ENCODE measurements at regions not wholly inside any gene's neighbourhood (a gene's known extent, or its start where the extent isn't known, plus 50 kb on each side); places are given as distances from the start of the nearest gene placed in this dataset.

DNA sequence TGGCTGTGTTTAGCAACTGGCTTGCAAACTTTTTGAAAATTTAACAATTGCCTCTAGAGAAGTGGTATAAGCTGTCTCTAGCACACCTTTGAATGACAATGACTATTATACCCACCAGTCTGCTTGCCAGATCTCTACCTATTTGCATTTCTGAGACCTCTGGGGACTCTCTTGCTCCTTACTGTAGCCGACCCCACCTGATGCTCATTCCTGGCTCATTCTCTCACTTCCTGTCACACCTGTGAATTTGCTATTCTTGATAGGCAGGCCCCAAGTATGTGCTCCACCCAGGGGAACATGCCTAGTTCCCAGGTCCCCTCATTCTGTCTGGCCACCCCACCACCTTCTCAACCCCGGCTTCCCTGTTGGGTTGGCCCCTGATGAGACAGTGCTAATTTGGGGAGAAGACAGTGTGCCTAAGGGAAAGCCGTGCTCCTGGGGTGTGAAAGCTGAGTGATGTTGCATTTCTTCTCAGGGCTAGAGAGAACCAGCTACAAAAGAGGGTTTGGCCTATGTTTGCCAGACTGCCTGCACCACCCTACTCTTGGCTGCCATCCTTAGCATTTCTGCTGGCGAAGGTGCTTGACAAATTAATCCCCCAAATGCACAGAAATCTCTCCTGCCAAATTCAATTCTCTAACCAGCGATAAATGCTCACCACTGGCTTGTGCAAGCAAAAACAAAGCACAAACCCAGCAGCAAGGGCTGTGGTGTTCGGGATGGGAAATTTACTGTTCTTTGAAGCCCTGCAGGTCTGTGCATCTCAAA, 138.2 kb downstream of the RPS24 start:
- no peak for TF ChIP-seq ZNF274 (IDR thresholded peaks at IDR 0.05; ENCODE audit: low read depth, low read length)

GRCh38 chr10:78173360-78174015, 139.8 kb downstream of the RPS24 start:
- no peak overlapping the region for H3K4me3 ChIP-seq (ENCODE audit: low read length)
- no peak for TF ChIP-seq ZNF274 (IDR thresholded peaks at IDR 0.05; ENCODE audit: low read depth, low read length)

More for the DNA sequence above, 138.2 kb downstream of the RPS24 start:
- H3K4me3 ChIP-seq (ENCODE audit: low read length): no peak overlapping the region

- H3K4me3 ChIP-seq (ENCODE audit: low read length): no peak overlapping the region
- TF ChIP-seq ZNF274 (IDR thresholded peaks at IDR 0.05; ENCODE audit: low read depth, low read length): no peak
These were observed 141.9 kb downstream of the RPS24 start for GRCh38 chr10:78175444-78176015.

GRCh38 chr10:78176320-78177317, 143.0 kb downstream of the RPS24 start:
- no peak for TF ChIP-seq ZNF274 (IDR thresholded peaks at IDR 0.05; ENCODE audit: low read depth, low read length)
- H3K4me3 ChIP-seq (ENCODE audit: low read length): no peak overlapping the region

DNA sequence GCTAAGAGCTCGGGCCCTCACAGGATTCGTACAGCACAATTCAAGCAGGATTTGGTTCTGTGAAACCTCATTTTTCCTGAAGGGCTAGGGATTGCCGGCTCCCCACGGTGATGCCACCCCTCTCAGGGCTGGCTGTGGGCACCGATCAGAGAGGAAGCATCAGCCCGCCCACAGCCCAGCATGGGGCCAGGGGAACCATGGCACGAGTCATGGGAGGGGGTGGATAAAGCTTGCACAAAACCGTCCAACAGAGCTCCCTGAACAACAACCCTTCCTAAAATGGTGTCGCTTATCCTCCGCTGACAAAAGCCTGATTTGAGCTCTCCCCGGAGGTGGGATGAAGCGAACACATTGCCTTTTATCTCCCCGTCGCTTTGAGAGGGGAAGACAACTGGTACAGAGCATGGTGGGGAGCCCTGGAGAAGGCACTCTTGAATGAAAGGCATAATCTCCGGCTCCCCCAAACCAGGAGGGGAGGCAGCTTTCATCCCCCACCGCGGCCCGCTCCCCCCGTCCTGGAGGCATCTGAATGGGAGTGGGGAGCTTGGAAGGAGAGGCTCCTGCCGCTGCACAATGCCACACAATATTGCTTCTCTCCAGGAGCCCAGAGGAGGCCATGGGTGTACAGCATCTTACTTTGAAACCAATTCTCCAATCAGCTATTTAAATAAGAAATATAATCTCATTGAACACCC, 144.0 kb downstream of the RPS24 start:
- no peak overlapping the region for H3K4me3 ChIP-seq (ENCODE audit: low read length)
- TF ChIP-seq ZNF274 (IDR thresholded peaks at IDR 0.05; ENCODE audit: low read depth, low read length): no peak

DNA sequence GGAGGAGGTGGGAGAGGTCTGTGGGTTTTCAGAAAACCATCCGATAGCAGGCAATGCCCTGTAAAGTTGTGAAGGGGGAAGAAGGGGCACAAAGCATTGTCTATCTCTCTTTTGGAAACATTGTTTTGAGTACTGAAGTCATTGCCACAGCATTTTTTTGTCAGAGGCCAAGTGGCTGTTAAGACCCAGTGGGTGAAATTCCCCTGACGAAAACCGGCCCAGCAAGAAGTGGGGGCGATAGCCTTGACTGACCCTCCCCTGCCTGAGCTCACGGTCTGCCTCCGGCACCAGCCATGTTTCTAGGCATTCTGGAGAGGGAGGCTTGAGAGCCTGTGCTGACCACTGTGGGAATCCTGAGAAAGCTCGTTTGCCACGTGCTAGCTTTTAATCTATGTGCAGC, 144.7 kb downstream of the RPS24 start:
- no peak for TF ChIP-seq ZNF274 (IDR thresholded peaks at IDR 0.05; ENCODE audit: low read depth, low read length)

DNA sequence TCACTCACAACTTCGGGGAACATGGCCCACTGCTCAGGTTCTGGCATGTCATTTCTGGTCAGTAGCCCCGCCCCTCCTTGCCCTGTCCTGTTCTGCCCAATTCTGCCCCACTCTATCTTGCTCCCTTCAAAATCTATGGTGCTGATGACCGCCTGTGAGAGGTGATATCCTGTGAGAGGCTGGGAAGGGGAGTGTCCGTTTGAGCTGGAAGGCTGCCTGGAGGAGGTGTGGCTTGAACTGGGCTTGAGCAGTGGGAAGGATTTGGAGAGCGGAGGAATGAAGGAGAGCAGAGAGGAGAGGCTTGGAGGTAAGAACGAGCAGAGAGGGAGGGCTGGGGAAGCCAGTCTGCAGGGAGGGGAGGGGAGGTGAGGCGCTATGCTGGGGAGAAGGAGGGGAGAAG, 145.3 kb downstream of the RPS24 start:
- TF ChIP-seq ZNF274 (IDR thresholded peaks at IDR 0.05; ENCODE audit: low read depth, low read length): no peak
- no peak overlapping the region for H3K4me3 ChIP-seq (ENCODE audit: low read length)

More for the DNA sequence above, 144.7 kb downstream of the RPS24 start:
- no peak overlapping the region for H3K4me3 ChIP-seq (ENCODE audit: low read length)

DNA sequence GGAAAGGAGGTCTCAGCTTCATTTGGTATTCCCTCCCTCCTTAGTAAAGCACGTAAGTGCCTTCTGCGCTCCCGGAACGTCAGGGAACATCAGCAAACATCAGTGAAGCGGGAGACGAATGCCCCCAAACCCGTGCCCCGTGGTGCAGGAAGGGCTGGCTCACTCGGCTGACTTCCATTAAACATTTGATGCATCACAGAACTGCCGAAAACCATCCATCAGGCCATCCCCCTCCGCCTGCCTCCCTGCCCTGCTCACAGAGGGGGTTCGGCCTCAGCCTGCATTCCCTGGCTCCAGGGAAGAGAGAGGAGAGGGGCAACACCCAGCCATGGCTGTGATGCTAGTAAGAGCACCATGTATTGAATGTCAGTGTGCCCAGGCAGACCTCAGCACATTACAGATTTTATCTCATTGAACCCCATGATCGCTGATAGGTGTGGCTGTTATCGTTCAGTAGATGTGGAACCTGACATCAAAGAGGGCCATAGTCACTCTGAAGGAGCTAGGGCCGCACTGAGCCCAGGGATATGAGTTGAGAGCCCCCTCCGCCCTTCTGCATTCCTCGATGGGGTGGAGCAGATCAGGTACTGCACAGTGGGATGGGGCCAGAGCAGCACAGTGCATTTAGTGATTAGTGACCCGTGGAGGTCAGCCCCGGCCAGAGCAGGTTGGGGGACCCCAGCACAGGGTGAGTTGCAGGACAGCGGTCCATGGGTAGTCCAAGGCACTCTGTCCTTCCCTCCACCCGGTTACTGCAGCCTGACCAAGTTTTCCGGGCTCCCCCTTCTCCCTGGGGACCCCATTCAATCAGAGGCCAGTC, 146.4 kb downstream of the RPS24 start:
- no peak overlapping the region for H3K4me3 ChIP-seq (ENCODE audit: low read length)

DNA sequence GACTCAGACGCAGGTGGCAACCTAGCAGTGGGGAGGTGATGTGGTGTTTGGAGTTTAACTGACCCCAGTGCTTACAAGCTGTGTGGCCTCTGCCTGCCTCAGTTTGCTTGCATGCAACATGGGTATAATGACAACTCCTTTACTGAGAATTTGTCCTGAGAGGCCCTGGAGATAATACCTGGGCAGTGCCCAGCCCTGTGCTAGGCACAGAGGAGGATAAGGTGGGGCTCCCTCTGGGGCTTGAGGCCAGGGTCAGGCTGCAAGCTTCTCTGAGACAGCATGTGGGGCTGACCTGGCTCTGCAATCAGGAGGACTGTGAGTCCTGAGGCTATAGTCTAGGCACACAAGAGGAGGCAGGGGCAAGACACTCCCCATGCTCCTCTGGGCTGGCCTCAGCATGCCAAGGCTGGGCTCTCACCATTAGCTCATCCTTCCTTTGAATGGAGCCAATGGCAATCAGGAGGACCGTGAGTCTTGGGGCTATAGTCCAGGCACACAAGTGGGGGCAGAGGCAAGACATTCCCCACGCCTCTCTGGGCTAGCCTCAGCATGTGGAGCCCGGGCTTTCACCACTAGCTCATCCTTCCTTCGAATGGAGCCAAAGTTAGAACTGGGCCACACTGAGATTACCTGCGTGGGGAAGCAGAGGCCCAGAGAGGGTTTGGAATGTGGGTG, 147.9 kb downstream of the RPS24 start:
- H3K4me3 ChIP-seq (ENCODE audit: low read length): no peak overlapping the region
- no peak for TF ChIP-seq ZNF274 (IDR thresholded peaks at IDR 0.05; ENCODE audit: low read depth, low read length)

More for the DNA sequence above, 146.4 kb downstream of the RPS24 start:
- TF ChIP-seq ZNF274 (IDR thresholded peaks at IDR 0.05; ENCODE audit: low read depth, low read length): no peak

DNA sequence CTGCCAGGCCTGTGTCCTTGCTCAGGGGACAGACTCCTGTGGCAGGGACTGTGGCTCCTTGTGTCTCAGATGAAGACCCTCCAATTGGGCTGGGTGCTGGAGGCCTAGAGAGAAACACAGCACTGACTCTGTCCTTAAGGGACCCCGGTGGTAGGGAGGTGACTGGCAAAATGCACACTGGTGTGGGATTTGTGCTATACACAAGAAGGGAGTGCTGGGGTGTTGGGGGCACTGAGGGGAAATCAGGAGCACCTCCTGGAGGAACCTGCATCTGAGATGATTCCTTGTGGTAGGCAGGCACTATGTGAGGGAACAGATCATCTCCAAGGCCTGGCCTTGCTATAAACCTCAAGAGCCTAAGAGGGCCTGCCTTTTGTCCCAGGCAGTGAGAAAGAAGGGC, 149.2 kb downstream of the RPS24 start:
- no peak for TF ChIP-seq ZNF274 (IDR thresholded peaks at IDR 0.05; ENCODE audit: low read depth, low read length)
- H3K4me3 ChIP-seq (ENCODE audit: low read length): no peak overlapping the region

- no peak for TF ChIP-seq ZNF274 (IDR thresholded peaks at IDR 0.05; ENCODE audit: low read depth, low read length)
- H3K4me3 ChIP-seq (ENCODE audit: low read length): no peak overlapping the region
These were observed 151.4 kb downstream of the RPS24 start for GRCh38 chr10:78184851-78185692.

All from GM08714 (cell line).